ENCODE measurements at regions not wholly inside any gene's neighbourhood (a gene's known extent, or its start where the extent isn't known, plus 50 kb on each side); places are given as distances from the start of the nearest gene placed in this dataset.
"Not testable (repeated sequence)": the region's sequence is repeated elsewhere in the genome, so short reads cannot be mapped to it uniquely, and the experiment has no call there.

- TF ChIP-seq CTCF (IDR thresholded peaks at IDR 0.05; ENCODE audit: low read depth, low read length); MYC (IDR thresholded peaks at IDR 0.05; ENCODE audit: low read depth, low read length); MAX (IDR thresholded peaks at IDR 0.05; ENCODE audit: low read depth, low read length); POLR2A (IDR thresholded peaks at IDR 0.05; ENCODE audit: extremely low read depth, insufficient read length): not testable (repeated sequence)
These were observed 155.3 kb downstream of the LAT start for GRCh38 chr16:29139901-29140855.
